Kidney (tissue), 13 donors: ENCODE measurements at regions not wholly inside any gene's neighbourhood (a gene's known extent, or its start where the extent isn't known, plus 50 kb on each side); places are given as distances from the start of the nearest gene placed in this dataset.
A peak's percentile ranks its signal among the peaks of the same experiment; 100 is the strongest.

Source experiments
- DNase-seq, 5 donors: peaks; one replicate each; pipeline ENCODE4 v3.0.0-alpha.2; 2013 to 2020
- FAIRE-seq: peaks from 2 replicates; lab custom pipeline; 2012; peaks lifted over from hg19 to GRCh38; lab: Jason Lieb, UNC
- H3K27ac ChIP-seq, 2 donors: one replicate each; pipeline ENCODE4 v1.7.0; 2013; ENCODE audit warnings: low read depth in 2 of 2, low read length in 2 of 2, inconsistent platforms in 1 of 2
- H3K27me3 ChIP-seq: one replicate; pipeline ENCODE4 v1.7.1; 2013; ENCODE audit warnings: low read length, inconsistent platforms; ENCODE audit not compliant: control insufficient read depth, insufficient read depth
- H3K36me3 ChIP-seq, 3 donors: one replicate each; pipeline versions ENCODE4 v1.7.0 to v1.7.1; 2013; ENCODE audit warnings: low read length in 3 of 3, control low read depth in 1 of 3, inconsistent platforms in 1 of 3; ENCODE audit not compliant: insufficient read depth in 3 of 3, control insufficient read depth in 2 of 3
- H3K4me1 ChIP-seq, 3 donors: one replicate each; pipeline versions ENCODE4 v1.7.0 to v1.7.1; 2013; ENCODE audit warnings: low read length in 3 of 3, inconsistent platforms in 1 of 3, low read depth in 1 of 3; ENCODE audit not compliant: control insufficient read depth in 2 of 3, insufficient read depth in 2 of 3
- H3K4me3 ChIP-seq, 3 donors: one replicate each; pipeline versions ENCODE4 v1.7.0 to v1.8.1; 2013; ENCODE audit warnings: low read length in 3 of 3, control low read depth in 1 of 3, inconsistent platforms in 1 of 3
- H3K9ac ChIP-seq, 3 donors: one replicate each; pipeline versions ENCODE4 v1.7.0 to v1.7.1; 2013; ENCODE audit warnings: low read length in 3 of 3, control low read depth in 1 of 3, inconsistent platforms in 1 of 3
- H3K9me3 ChIP-seq, 3 donors: one replicate each; pipeline versions ENCODE4 v1.7.0 to v1.7.1; 2013; ENCODE audit warnings: low read length in 3 of 3, control low read depth in 1 of 3, inconsistent platforms in 1 of 3; ENCODE audit not compliant: control insufficient read depth in 2 of 3, insufficient read depth in 1 of 3
- intact Hi-C: fragments of 100-400 bp; cut with DNase I; formaldehyde crosslinking; loops from one replicate; pipeline ENCODE4 v1.11.1; 2022
- TF ChIP-seq, protein P1 (sequence below): IDR thresholded peaks from 3 replicates; pipeline ENCODE4 v1.5.1; 2012; ENCODE audit warnings: mild to moderate bottlenecking, moderate library complexity, borderline replicate concordance; ENCODE audit not compliant: insufficient read depth; ENCODE audit errors: extremely low read depth
- donor health status: control.
- donor health status: control.
- donor health status: control.
- donor health status: control.
- donor health status: control.
- donor health status: DM: yes; HTN: yes; CAD: no.
- donor health status: Normal renal cell carcinoma (clear cell type).

DNA sequence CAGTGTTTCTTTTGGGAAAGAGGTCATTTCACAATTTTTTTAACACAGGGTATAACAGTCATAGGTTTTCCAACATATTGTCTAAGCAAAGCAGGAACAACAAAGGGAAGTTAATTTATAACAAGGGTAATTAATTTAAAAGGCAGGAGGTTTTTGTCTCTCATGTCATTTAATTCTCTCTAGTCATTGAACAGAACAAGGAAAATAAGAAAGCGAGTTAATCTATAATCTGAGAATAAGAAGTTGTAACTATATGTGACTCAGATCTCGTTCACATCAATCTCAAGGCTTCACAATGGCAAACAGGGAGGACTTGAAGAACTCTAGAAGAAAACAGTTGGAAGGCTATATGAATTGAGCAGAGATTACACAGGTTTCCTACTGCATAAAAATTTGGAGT lies 579.8 kb upstream of the CCDC54 start:
- H3K27me3 ChIP-seq: no peaks in the 10 kb centered on the region
- intact Hi-C loops: no loop called here
- no peaks in the 10 kb centered on the region for H3K36me3 ChIP-seq
- DNase-seq: peak in 2 of 5 donors; percentile 22 to 38
- TF ChIP-seq, protein P1, sequence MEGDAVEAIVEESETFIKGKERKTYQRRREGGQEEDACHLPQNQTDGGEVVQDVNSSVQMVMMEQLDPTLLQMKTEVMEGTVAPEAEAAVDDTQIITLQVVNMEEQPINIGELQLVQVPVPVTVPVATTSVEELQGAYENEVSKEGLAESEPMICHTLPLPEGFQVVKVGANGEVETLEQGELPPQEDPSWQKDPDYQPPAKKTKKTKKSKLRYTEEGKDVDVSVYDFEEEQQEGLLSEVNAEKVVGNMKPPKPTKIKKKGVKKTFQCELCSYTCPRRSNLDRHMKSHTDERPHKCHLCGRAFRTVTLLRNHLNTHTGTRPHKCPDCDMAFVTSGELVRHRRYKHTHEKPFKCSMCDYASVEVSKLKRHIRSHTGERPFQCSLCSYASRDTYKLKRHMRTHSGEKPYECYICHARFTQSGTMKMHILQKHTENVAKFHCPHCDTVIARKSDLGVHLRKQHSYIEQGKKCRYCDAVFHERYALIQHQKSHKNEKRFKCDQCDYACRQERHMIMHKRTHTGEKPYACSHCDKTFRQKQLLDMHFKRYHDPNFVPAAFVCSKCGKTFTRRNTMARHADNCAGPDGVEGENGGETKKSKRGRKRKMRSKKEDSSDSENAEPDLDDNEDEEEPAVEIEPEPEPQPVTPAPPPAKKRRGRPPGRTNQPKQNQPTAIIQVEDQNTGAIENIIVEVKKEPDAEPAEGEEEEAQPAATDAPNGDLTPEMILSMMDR: no peak
- H3K9me3 ChIP-seq: no peaks in the 10 kb centered on the region
- no peak for FAIRE-seq
- no peak overlapping the region for H3K27ac ChIP-seq
- H3K4me3 ChIP-seq: no peak overlapping the region
- no peaks in the 10 kb centered on the region for H3K4me1 ChIP-seq
- H3K9ac ChIP-seq: no peak overlapping the region

DNA sequence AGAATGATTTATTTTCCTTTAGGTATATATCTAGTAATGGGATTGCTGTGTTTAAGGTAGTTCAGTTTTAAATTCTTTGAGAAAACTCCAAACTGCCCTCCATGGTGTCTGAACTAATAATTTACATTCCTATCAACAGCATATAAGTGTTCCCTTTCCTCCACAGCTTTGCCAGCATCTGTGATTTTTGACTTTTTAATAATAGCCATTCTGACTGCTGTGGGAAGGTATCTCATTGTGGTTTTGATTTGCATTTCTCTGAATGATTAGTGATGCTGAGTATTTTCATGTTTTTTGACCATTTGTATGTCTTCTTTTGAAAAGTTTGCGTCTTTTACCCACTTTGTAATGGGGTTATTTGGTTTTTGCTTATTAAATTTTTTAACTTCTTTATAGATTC lies 571.6 kb upstream of the CCDC54 start:
- no peaks in the 10 kb centered on the region for H3K9me3 ChIP-seq
- no peaks in the 10 kb centered on the region for H3K4me1 ChIP-seq
- no peaks in the 10 kb centered on the region for H3K36me3 ChIP-seq
- no peak overlapping the region for H3K27ac ChIP-seq
- intact Hi-C loops: no loop called here
- H3K9ac ChIP-seq: no peak overlapping the region
- TF ChIP-seq, protein P1: no peak
- H3K4me3 ChIP-seq: no peak overlapping the region
- FAIRE-seq: no peak
- DNase-seq: no peak
- H3K27me3 ChIP-seq: no peaks in the 10 kb centered on the region

DNA sequence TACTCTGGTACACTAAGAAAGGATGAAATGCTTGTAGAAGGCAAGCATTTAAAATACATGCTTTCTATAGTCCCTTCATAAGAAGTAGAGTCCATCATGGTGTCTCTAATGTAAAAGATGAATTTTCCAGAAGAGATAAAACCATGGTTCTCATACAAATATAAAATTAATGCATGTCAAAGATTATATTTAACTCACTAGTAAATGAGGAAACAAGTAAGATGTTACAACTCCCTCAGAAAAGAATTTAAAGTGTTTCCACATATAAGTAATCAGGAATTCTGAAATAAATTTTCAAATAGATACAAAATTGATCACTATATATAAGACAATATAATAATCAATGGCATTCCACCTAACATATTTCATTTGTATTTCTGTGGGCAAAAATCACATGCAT lies 570.3 kb upstream of the CCDC54 start:
- no peaks in the 10 kb centered on the region for H3K27me3 ChIP-seq
- no peak for FAIRE-seq
- no peak overlapping the region for H3K4me3 ChIP-seq
- H3K9me3 ChIP-seq: no peaks in the 10 kb centered on the region
- H3K9ac ChIP-seq: no peak overlapping the region
- intact Hi-C loops: no loop called here
- DNase-seq: no peak
- TF ChIP-seq, protein P1: no peak
- H3K36me3 ChIP-seq: no peaks in the 10 kb centered on the region
- no peaks in the 10 kb centered on the region for H3K4me1 ChIP-seq
- no peak overlapping the region for H3K27ac ChIP-seq

DNA sequence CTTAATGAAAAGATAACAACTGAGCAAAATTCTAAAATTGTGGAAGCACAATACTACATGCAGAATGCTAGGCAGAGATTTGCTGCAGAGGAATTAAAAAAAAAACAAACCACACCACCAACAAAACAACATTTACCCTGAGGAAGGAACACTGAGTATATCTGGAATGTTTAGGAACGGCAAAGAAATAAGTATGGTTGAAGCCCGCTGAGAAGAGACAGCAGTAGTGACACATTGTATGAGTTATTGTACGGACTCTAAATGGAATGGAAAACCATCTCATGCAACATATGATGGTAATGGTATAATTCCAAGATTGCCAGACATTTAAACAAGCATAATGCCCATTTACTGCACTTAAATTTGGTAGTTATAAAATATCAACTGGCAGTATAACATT lies 568.2 kb upstream of the CCDC54 start:
- no peaks in the 10 kb centered on the region for H3K36me3 ChIP-seq
- H3K9me3 ChIP-seq: no peaks in the 10 kb centered on the region
- no peak for DNase-seq
- intact Hi-C loops: no loop called here
- no peak overlapping the region for H3K4me3 ChIP-seq
- peaks cover 0 to 3% (median 0%) of the 10 kb centered on the region in 3 donors for H3K4me1 ChIP-seq
- H3K27ac ChIP-seq: no peak overlapping the region
- H3K27me3 ChIP-seq: no peaks in the 10 kb centered on the region
- no peak for FAIRE-seq
- TF ChIP-seq, protein P1: no peak
- H3K9ac ChIP-seq: no peak overlapping the region
